Keratinocyte (primary cell): ENCODE measurements at regions not wholly inside any gene's neighbourhood (a gene's known extent, or its start where the extent isn't known, plus 50 kb on each side); places are given as distances from the start of the nearest gene placed in this dataset.

Experiments used
- CTCF ChIP-seq, 3 experiments: IDR thresholded peaks in 1 of 3; conservative IDR thresholded peaks in 1 of 3; optimal IDR thresholded peaks in 1 of 3; 2 replicates in 2 of 3; 3 replicates in 1 of 3; pipeline versions ENCODE3 to v1.5.1; 2011; ENCODE audit warnings: low read length in 3 of 3, mild to moderate bottlenecking in 3 of 3, moderate library complexity in 2 of 3, control low read depth in 1 of 3, inconsistent platforms in 1 of 3; ENCODE audit not compliant: insufficient read depth in 2 of 3; ENCODE audit errors: extremely low read depth in 1 of 3
- EZH2 ChIP-seq: IDR thresholded peaks from one replicate; pipeline ENCODE4 v1.6.1; 2012; ENCODE audit warnings: inconsistent platforms, mild to moderate bottlenecking, low read length, moderate library complexity

DNA sequence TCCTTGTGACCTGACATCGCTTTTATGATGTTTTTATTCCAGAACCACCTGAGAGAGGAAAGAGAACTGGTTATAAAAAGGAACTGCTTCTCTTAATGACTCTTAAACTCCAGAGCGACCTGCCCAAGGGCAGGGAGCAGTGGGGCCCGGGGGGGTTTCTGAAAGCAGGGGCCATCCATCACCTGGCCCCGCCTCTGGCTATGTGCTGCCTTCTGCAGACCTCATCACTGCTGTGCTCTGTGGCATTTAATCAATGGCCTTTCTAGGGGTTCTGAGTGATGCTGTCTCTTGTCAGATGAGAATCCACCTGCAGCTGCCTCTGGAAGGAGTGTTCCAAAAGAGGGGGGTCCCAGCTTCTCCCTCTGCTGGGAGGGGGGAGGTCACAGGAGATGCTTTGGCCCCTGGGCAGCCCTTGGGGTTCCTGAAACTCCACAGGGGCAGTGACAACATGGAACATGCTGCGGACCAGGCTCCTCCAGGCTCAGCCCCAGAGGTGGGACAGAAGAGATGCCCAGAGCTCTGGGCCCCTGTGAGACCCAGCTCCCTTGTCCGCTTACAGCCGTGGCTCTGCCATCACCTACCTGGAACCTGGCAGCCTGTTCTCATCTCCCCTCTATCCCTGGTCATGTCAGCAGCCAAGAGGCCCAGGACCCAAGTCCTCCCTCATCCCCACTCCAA, 177.1 kb upstream of the SULF2 start:
- TF ChIP-seq CTCF (optimal IDR thresholded peaks at IDR 0.05 in 1 of 3, IDR thresholded peaks at IDR 0.05 in 1 of 3, conservative IDR thresholded peaks at IDR 0.05 in 1 of 3; ENCODE audit: extremely low read depth in 1 of 3, insufficient read depth in 2 of 3, low read length in 3 of 3) (no peak), EZH2 (no peak)
